HG03095 (cell line): ENCODE measurements at regions not wholly inside any gene's neighbourhood (a gene's known extent, or its start where the extent isn't known, plus 50 kb on each side); places are given as distances from the start of the nearest gene placed in this dataset.

Experiments used
- ATAC-seq: cut with Tn5 transposase; IDR thresholded peaks from one replicate; pipeline ENCODE4 v1.9.1; 2021; ENCODE audit warnings: moderate library complexity; ENCODE audit not compliant: unreplicated experiment

GRCh38 chr13:74820809-74821208 lies 661.2 kb downstream of the TBC1D4 start:
- ATAC-seq = no peak

GRCh38 chr13:74819549-74819948 lies 662.4 kb downstream of the TBC1D4 start:
- no peak for ATAC-seq

- no peak for ATAC-seq
These were observed 665.2 kb downstream of the TBC1D4 start for GRCh38 chr13:74816737-74817136.

- no peak for ATAC-seq
These were observed 662.0 kb upstream of the KLF12 start for GRCh38 chr13:74796157-74796556.

- no peak for ATAC-seq
These were observed 661.3 kb upstream of the KLF12 start for GRCh38 chr13:74795526-74795925.

- no peak for ATAC-seq
These were observed 660.4 kb upstream of the KLF12 start for GRCh38 chr13:74794582-74794981.

- no peak for ATAC-seq
These were observed 659.9 kb upstream of the KLF12 start for GRCh38 chr13:74794147-74794546.

- ATAC-seq = no peak
These were observed 650.8 kb upstream of the KLF12 start for GRCh38 chr13:74784959-74785358.

GRCh38 chr13:74778946-74779345 lies 644.7 kb upstream of the KLF12 start:
- ATAC-seq = no peak

- ATAC-seq = no peak
These were observed 643.9 kb upstream of the KLF12 start for GRCh38 chr13:74778087-74778486.

GRCh38 chr13:74774264-74774663 lies 640.1 kb upstream of the KLF12 start:
- ATAC-seq = no peak

GRCh38 chr13:74773248-74773647 lies 639.0 kb upstream of the KLF12 start:
- no peak for ATAC-seq

- no peak for ATAC-seq
These were observed 637.8 kb upstream of the KLF12 start for GRCh38 chr13:74771964-74772363.

- ATAC-seq = no peak
These were observed 636.2 kb upstream of the KLF12 start for GRCh38 chr13:74770361-74770760.

GRCh38 chr13:74769333-74769732 lies 635.1 kb upstream of the KLF12 start:
- ATAC-seq = no peak

- no peak for ATAC-seq
These were observed 634.4 kb upstream of the KLF12 start for GRCh38 chr13:74768521-74769085.

- no peak for ATAC-seq
These were observed 632.8 kb upstream of the KLF12 start for GRCh38 chr13:74767050-74767449.

- ATAC-seq = no peak
These were observed 631.8 kb upstream of the KLF12 start for GRCh38 chr13:74765955-74766354.

- no peak for ATAC-seq
These were observed 627.9 kb upstream of the KLF12 start for GRCh38 chr13:74761801-74762757.

GRCh38 chr13:74758188-74758587 lies 624.0 kb upstream of the KLF12 start:
- ATAC-seq = no peak

- no peak for ATAC-seq
These were observed 620.9 kb upstream of the KLF12 start for GRCh38 chr13:74755065-74755464.

GRCh38 chr13:74751739-74752138 lies 617.5 kb upstream of the KLF12 start:
- ATAC-seq = no peak
